K562 (cell line): ENCODE measurements at regions not wholly inside any gene's neighbourhood (a gene's known extent, or its start where the extent isn't known, plus 50 kb on each side); places are given as distances from the start of the nearest gene placed in this dataset.

ENCODE experiments used
- ATAC-seq: fragments of 200-7000 bp; cut with Tn5 transposase; 3 replicates; pipeline ENCODE4 v1.9.1; 2020; ENCODE audit warnings: moderate library complexity
- BruUV-seq: library from RNA; stranded (reverse); fragments of 400-500 nt; replicated peaks from 2 replicates; lab custom pipeline; 2021; lab: Mats Ljungman, UMichigan
- CTCF ChIA-PET: fragments of 300-600 bp; formaldehyde crosslinking; extraction: SDS; loops from one replicate; lab custom pipeline; 2021; ENCODE audit warnings: low intra/inter-chr PET ratio; lab: Yijun Ruan, JAX
- POLR2A ChIA-PET: fragments of 300-600, 350-650 bp; sonication (Branson Sonifier 250); formaldehyde crosslinking; extraction: SDS; loops from one replicate; lab custom pipeline; 2021; ENCODE audit warnings: antibody characterized with exemption, inconsistent platforms; lab: Yijun Ruan, JAX
- DNase-seq, 4 experiments: peaks; one replicate each; pipeline versions ENCODE4 v3.0.0 to v3.0.0-alpha.2; 2011 to 2018; ENCODE audit warnings: low spot score in 3 of 4, mixed read lengths in 3 of 4; ENCODE audit errors: extremely low read depth in 1 of 4
- FAIRE-seq: peaks from 2 replicates; lab custom pipeline; 2011; peaks lifted over from hg19 to GRCh38; lab: Jason Lieb, UNC
- H2AFZ ChIP-seq: 2 replicates; pipeline ENCODE4 v1.6.0; 2011; ENCODE audit warnings: low read depth, low read length, control low read depth, inconsistent platforms
- H3K27ac ChIP-seq: fragments of 200-600 bp; 3 replicates; pipeline ENCODE4 v1.8.0; 2011; ENCODE audit warnings: low read depth, mild to moderate bottlenecking, control low read depth, inconsistent platforms, low read length, moderate library complexity, mixed read lengths; ENCODE audit errors: extremely low read depth
- H3K27me3 ChIP-seq, 2 experiments: fragments of 300-600 bp in 1 of 2; 2 replicates in 1 of 2; 3 replicates in 1 of 2; pipeline versions ENCODE4 v1.6.0 to v1.8.0; 2011; ENCODE audit warnings: inconsistent platforms in 2 of 2, low read length in 2 of 2, mild to moderate bottlenecking in 1 of 2, mixed read lengths in 1 of 2, moderate library complexity in 1 of 2; ENCODE audit not compliant: control insufficient read depth in 2 of 2, insufficient read depth in 2 of 2
- H3K36me3 ChIP-seq: fragments of 300-600 bp; 3 replicates; pipeline ENCODE4 v1.8.0; 2011; ENCODE audit warnings: mild to moderate bottlenecking, low read length, inconsistent platforms; ENCODE audit not compliant: control insufficient read depth, insufficient read depth
- H3K4me1 ChIP-seq, 2 experiments: fragments of 200-600 bp in 1 of 2; replicated peaks in 1 of 2; 2 replicates in 1 of 2; 3 replicates in 1 of 2; pipeline versions ENCODE4 v1.5.1 to v1.8.0; 2011; ENCODE audit warnings: inconsistent platforms in 2 of 2, low read length in 2 of 2, mild to moderate bottlenecking in 1 of 2, mixed read lengths in 1 of 2, moderate library complexity in 1 of 2; ENCODE audit not compliant: control insufficient read depth in 2 of 2, insufficient read depth in 2 of 2
- H3K4me2 ChIP-seq: 2 replicates; pipeline ENCODE4 v1.6.1; 2011; ENCODE audit warnings: low read length, control low read depth, inconsistent platforms, mixed read lengths; ENCODE audit not compliant: insufficient read depth
- H3K4me3 ChIP-seq: fragments of 200-600 bp; sonication (generic), shearing (Covaris generic); 2 replicates; pipeline ENCODE4 v1.5.1; 2016; ENCODE audit warnings: control low read depth, inconsistent platforms
- H3K79me2 ChIP-seq: fragments of 200-600 bp; 3 replicates; pipeline ENCODE4 v1.8.0; 2011; ENCODE audit warnings: low read length, inconsistent platforms; ENCODE audit not compliant: control insufficient read depth, insufficient read depth
- H3K9ac ChIP-seq, 2 experiments: 2 replicates each; pipeline versions ENCODE4 v1.6.0 to v1.6.1; 2011; ENCODE audit warnings: low read depth in 2 of 2, low read length in 2 of 2, control low read depth in 1 of 2, inconsistent platforms in 1 of 2, mild to moderate bottlenecking in 1 of 2, mixed read lengths in 1 of 2; ENCODE audit not compliant: insufficient read depth in 1 of 2
- H3K9me1 ChIP-seq: one replicate; pipeline ENCODE4 v1.6.0; 2011; ENCODE audit warnings: inconsistent platforms, mild to moderate bottlenecking, low read length, moderate library complexity; ENCODE audit not compliant: control insufficient read depth, insufficient read depth
- H3K9me3 ChIP-seq: replicated peaks from 2 replicates; pipeline ENCODE4 v1.5.1; 2011; ENCODE audit warnings: low read depth, low read length, inconsistent platforms; ENCODE audit not compliant: control insufficient read depth, insufficient read depth
- H4K20me1 ChIP-seq: replicated peaks from 2 replicates; pipeline ENCODE4 v1.6.1; 2011; ENCODE audit warnings: low read length, inconsistent platforms, mixed read lengths; ENCODE audit not compliant: control insufficient read depth, insufficient read depth
- CREBBP ChIP-seq: IDR thresholded peaks from one replicate; pipeline ENCODE4 v1.6.1; 2012; ENCODE audit warnings: low read depth, mild to moderate bottlenecking, control low read depth, inconsistent platforms, low read length
- DDX20 ChIP-seq: fragments of 450-650 bp; IDR thresholded peaks from 2 replicates; pipeline ENCODE4 v1.6.1; 2016; ENCODE audit warnings: missing genetic modification characterization, low read depth, mild to moderate bottlenecking, missing compliant biosample characterization, moderate library complexity
- KDM5B ChIP-seq: fragments of 200-600 bp; sonication (generic); IDR thresholded peaks from 2 replicates; pipeline ENCODE4 v1.6.1; 2012; ENCODE audit warnings: low read depth, mild to moderate bottlenecking, moderate library complexity, low read length, control low read depth, inconsistent platforms; ENCODE audit not compliant: insufficient replicate concordance
- KLF10 ChIP-seq: fragments of 250-450 bp; sonication (Bioruptor Pico); IDR thresholded peaks from 2 replicates; pipeline ENCODE4 v1.6.1; 2021; ENCODE audit warnings: matching md5 sums
- LCOR ChIP-seq: sonication (generic); formaldehyde crosslinking; IDR thresholded peaks from 2 replicates; pipeline ENCODE4 v1.8.0; 2022; ENCODE audit warnings: mild to moderate bottlenecking, missing genetic modification reagents
- MBD2 ChIP-seq: sonication (generic); IDR thresholded peaks from 2 replicates; pipeline ENCODE4 v1.6.1; 2016; ENCODE audit warnings: low read depth, borderline replicate concordance
- NFE2 ChIP-seq: IDR thresholded peaks from 2 replicates; pipeline ENCODE4 v1.6.1; 2014; ENCODE audit warnings: antibody characterized with exemption, low read depth
- NFE2L1 ChIP-seq: fragments of 450-650 bp; IDR thresholded peaks from 2 replicates; pipeline ENCODE4 v1.6.1; 2016; ENCODE audit warnings: missing genetic modification characterization, low read depth, mild to moderate bottlenecking, missing compliant biosample characterization, moderate library complexity, borderline replicate concordance
- NFIC ChIP-seq: fragments of 450-650 bp; IDR thresholded peaks from 2 replicates; pipeline ENCODE4 v1.6.1; 2017; ENCODE audit warnings: mild to moderate bottlenecking, inconsistent platforms
- RBFOX2 ChIP-seq: fragments of 200-400 bp; formaldehyde crosslinking; IDR thresholded peaks from 2 replicates; pipeline ENCODE4 v1.6.1; 2017; ENCODE audit warnings: low read depth, mild to moderate bottlenecking, low read length, moderate library complexity
- RBM14 ChIP-seq: fragments of 200-400 bp; formaldehyde crosslinking; IDR thresholded peaks from 2 replicates; pipeline ENCODE4 v1.6.1; 2018; ENCODE audit warnings: low read depth, mild to moderate bottlenecking, low read length, moderate library complexity, borderline replicate concordance; ENCODE audit not compliant: insufficient read depth
- SMARCA5 ChIP-seq: fragments of 450-650 bp; IDR thresholded peaks from 2 replicates; pipeline ENCODE4 v1.6.1; 2016
- SMARCB1 ChIP-seq: IDR thresholded peaks from 2 replicates; pipeline ENCODE4 v1.6.1; 2011; ENCODE audit warnings: improper control_type of control experiment, low read depth; ENCODE audit not compliant: insufficient read length
- TRIM24 ChIP-seq, 2 experiments: fragments of 450-650 bp; IDR thresholded peaks; 2 replicates each; pipeline ENCODE4 v1.6.1; 2016
- ZNF280B ChIP-seq: fragments of 250-450 bp; sonication (Bioruptor Pico); IDR thresholded peaks from 2 replicates; pipeline ENCODE4 v1.5.1; 2021; ENCODE audit warnings: mild to moderate bottlenecking
- ZNF57 ChIP-seq: fragments of 450-650 bp; formaldehyde crosslinking; IDR thresholded peaks from 2 replicates; pipeline ENCODE4 v1.4.0; 2020; ENCODE audit warnings: mild to moderate bottlenecking, moderate library complexity
- ZNF778 ChIP-seq: fragments of 450-650 bp; formaldehyde crosslinking; IDR thresholded peaks from 2 replicates; pipeline ENCODE4 v1.4.0; 2020; ENCODE audit warnings: mild to moderate bottlenecking, moderate library complexity
- WGBS: fragments of 100-300 bp; shearing (Covaris generic); methylation state at CpG from one replicate; pipeline ENCODE4 v1.1.6; 2016; ENCODE audit warnings: low coverage, mixed read lengths; ENCODE audit not compliant: insufficient coverage; ENCODE audit errors: missing lambda C conversion rate; 5-methylcytosine and 5-hydroxymethylcytosine counted together
- in situ Hi-C: fragments of 300-500 bp; cut with MboI; formaldehyde crosslinking; loops from 4 replicates; pipeline ENCODE4 v1.15.0; 2018; ENCODE audit warnings: inconsistent platforms, mixed read lengths
- intact Hi-C: fragments of 100-400 bp; cut with micrococcal nuclease; formaldehyde crosslinking; loops from 2 replicates; pipeline ENCODE4 v1.14.2; 2022
- TF ChIP-seq, protein P1 (sequence below): fragments of 450-650 bp; formaldehyde crosslinking; IDR thresholded peaks from 2 replicates; pipeline ENCODE4 v1.4.0; 2020; ENCODE audit warnings: mild to moderate bottlenecking, mixed read lengths

GRCh38 chrX:96440941-96441340 is 243.7 kb upstream of the DIAPH2 start:
- H3K79me2 ChIP-seq: no peaks in the 10 kb centered on the region
- no peaks in the 10 kb centered on the region for H3K27me3 ChIP-seq
- H3K27ac ChIP-seq: no peak overlapping the region
- no peak overlapping the region for H3K4me3 ChIP-seq
- H3K4me1 ChIP-seq: no peaks in the 10 kb centered on the region
- in situ Hi-C loops: no loop called here
- H3K9me1 ChIP-seq: no peaks in the 10 kb centered on the region
- no peak for ATAC-seq
- TF ChIP-seq RBM14: no peak
- TF ChIP-seq TRIM24 (IDR thresholded peaks at IDR 0.05): no peak
- TF ChIP-seq, protein P1, sequence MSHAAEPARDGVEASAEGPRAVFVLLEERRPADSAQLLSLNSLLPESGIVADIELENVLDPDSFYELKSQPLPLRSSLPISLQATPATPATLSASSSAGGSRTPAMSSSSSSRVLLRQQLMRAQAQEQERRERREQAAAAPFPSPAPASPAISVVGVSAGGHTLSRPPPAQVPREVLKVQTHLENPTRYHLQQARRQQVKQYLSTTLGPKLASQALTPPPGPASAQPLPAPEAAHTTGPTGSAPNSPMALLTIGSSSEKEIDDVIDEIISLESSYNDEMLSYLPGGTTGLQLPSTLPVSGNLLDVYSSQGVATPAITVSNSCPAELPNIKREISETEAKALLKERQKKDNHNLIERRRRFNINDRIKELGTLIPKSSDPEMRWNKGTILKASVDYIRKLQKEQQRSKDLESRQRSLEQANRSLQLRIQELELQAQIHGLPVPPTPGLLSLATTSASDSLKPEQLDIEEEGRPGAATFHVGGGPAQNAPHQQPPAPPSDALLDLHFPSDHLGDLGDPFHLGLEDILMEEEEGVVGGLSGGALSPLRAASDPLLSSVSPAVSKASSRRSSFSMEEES (CRISPR knock-in tag): no peak
- TF ChIP-seq KLF10 (CRISPR knock-in tag): no peak
- TF ChIP-seq ZNF778: no peak
- no peak for TF ChIP-seq ZNF280B (CRISPR knock-in tag)
- no peak for TF ChIP-seq ZNF57 (CRISPR knock-in tag)
- TF ChIP-seq NFE2: no peak
- TF ChIP-seq NFIC: no peak
- TF ChIP-seq NFE2L1 (tag): no peak
- no peak for TF ChIP-seq RBFOX2
- no peak for TF ChIP-seq DDX20 (tag)
- TF ChIP-seq MBD2: no peak
- no peak for TF ChIP-seq CREBBP
- no peak for TF ChIP-seq LCOR (CRISPR knock-in tag)
- no peak for TF ChIP-seq KDM5B
- TF ChIP-seq SMARCB1: no peak
- TF ChIP-seq SMARCA5: no peak
- TF ChIP-seq, all 486 proteins: peak for 0
- Histone ChIP-seq H2AFZ (no peak overlapping the region), H3K9ac (no peak overlapping the region), H4K20me1 (no peaks in the 10 kb centered on the region), H3K9me3 (no peaks in the 10 kb centered on the region), H3K36me3 (no peaks in the 10 kb centered on the region), H3K4me2 (no peak overlapping the region)
- FAIRE-seq (no peak), DNase-seq (no peak)
- CTCF ChIA-PET: no interaction called here
- POLR2A ChIA-PET: no interaction called here
- WGBS: 2% methylated on average over 6 of the region's 6 CpGs
- BruUV-seq: no TSS peak
- intact Hi-C loops: no loop called here
